ENCODE measurements at regions not wholly inside any gene's neighbourhood (a gene's known extent, or its start where the extent isn't known, plus 50 kb on each side); places are given as distances from the start of the nearest gene placed in this dataset.
"Not testable (repeated sequence)": the region's sequence is repeated elsewhere in the genome, so short reads cannot be mapped to it uniquely, and the experiment has no call there.

DNA sequence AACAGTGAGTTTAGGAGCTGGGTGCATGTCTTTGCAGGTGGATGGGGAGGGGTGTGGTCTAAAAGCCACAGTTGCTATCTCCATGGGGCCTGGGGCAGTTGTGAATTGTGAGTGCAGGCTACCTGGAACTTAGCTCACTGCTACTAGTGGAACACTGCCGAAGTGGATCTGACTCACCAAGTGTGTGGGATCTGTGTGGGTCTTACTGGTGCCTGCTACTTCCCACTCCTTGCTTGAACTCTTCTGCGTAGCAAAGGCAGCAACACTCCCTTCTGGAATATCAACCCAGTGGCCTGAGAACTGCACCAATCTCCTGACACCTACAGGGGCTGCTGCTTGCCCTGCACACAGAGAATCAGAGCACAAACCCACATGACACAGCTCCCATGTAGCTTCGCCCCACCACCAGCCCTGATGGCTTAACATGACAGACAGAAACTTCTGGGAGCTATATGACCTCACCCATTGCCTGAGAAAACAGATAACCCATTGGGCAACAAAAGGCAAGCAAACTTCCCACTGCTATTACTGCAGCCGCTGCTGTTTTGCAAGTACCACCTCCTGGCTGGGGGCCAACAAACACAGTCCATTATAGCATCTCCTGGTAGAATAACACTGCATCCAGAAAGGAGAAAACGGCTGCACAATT, 455.1 kb upstream of the DDX18 start:
- no peak for DNase-seq (ENCODE audit: low spot score)

DNA sequence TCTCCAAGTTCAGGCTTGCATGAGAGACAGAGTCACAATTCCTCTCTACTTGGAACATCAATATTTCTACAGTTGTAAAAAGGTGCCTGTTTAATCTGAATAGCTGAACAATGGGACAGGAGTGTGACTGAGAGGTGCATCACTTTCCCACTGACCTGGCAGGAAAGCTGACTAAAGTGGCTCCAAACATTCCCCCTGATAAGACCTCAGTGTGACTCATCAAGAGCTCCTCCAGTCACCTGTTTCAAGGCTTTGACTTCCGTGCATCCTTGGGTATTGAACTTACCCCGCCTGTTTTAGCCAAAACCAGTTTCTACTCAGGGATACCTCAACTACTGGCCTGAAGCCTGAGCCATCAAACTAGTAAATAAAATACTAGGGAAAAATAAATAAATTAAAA, 453.9 kb upstream of the DDX18 start:
- DNase-seq (ENCODE audit: low spot score), result no peak

DNA sequence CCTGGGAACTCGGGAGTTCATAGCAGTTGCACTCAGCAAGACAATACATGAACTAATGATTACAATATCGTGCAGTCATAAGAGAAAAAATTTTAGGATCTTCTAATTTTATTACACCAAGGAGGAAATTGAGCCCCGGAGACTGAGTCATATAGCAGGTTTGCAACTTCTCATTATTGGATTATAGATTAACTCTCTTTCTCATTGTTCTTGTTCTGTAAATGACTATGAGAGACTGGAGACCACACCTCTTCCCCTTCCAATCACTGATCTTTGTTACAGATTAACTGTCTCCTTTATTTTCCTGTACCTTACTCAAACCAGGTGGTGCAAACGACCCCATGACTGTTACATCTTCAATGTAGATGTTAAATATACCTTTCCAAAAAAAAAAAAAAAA, 435.8 kb upstream of the DDX18 start:
- no peak for DNase-seq (ENCODE audit: low spot score)

DNA sequence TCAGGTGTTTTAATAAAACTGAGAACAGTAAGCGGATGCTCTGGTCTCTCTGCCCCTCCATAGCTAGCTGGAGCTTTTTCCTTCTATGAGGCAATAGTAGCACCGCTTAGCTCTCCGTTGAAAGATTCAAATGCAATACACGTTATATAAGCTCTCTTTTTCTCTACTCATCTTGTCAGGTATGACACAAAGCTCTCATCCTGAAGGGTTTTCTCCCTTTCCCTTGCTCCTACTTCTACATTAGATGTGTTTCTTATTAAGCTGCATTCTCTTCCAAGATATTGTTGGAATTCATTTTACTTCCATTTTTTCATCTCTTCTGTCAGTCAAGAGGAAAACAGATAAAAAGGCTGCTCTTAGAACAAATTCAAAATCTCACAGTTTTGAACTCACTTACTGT, 434.6 kb upstream of the DDX18 start:
- no peak for DNase-seq (ENCODE audit: low spot score)

DNA sequence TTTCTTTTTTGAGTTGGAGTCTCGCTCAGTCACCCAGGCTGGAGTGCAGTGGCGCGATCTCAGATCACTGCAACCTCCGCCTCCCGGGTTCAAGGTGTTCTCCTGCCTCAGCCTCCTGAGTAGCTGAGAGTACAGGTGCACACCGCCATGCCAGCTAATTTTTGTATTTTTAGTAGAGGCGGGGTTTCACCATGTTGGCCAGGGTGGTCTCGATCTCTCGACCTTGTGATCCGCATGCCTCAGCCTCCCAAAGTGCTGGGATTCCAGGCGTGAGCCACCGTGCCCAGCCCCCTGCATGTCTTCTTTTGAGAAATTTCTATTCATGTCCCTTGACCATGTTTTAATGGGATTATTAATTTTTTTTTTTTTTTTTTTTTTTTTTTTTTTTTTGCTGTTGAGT, 430.5 kb upstream of the DDX18 start:
- not testable (repeated sequence) for DNase-seq (ENCODE audit: low spot score)

DNA sequence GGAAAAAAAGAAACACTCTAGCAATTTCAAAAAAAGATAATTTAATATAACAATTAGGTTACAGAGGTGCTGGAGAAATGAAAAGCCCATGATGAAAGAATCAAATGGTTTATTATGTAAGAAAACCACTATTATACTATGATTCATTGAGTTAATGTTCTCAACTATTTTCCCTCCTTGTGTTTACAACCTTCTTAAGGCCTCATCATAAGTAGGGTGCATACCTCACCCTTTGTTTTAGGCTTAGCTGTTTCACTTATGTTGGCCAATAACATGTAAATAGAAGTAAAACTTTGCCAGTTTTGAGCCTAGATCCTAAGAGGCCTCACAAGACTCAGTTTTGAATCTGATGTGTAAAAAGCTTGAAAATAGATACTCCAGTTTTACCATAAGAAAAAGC, 418.3 kb upstream of the DDX18 start:
- DNase-seq (ENCODE audit: low spot score), result no peak

DNA sequence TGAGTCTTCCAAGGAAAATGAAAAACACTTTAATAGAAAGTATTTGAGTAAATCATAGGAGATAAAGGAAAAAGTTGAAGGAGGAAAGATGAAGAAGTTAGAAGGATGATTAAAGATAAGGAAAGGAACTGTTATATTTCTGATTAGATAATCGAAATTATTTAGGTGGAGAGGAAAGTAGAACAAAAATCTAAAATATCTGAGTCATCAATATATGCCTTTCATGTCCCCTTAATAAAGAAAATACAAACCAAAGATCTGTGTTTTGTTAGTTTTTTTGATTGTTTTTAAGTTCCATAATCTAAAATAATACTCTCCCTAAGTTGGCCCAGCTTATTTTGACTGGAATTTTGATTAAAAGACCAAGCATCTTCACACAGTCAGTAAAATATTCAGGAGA, 412.9 kb upstream of the DDX18 start:
- no peak for DNase-seq (ENCODE audit: low spot score)

DNA sequence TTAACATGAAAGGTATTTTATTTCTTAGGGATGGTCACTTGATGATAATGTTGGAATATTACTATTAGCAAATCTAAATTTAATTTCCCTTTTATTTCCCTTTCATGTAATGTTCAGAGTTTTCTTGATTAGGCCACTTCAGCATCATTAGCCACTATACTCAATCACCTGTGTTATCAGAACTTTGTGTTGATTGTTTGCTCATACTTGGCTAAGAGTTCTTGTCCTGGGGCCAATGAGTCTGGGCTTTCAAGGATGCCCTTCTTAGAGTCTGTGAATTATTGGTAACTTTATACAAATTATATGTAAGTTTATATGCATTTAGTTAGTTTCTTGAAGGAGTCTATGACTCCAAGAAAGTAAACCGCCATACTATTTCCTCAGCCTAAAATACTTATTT, 408.0 kb upstream of the DDX18 start:
- no peak for DNase-seq (ENCODE audit: low spot score)

DNA sequence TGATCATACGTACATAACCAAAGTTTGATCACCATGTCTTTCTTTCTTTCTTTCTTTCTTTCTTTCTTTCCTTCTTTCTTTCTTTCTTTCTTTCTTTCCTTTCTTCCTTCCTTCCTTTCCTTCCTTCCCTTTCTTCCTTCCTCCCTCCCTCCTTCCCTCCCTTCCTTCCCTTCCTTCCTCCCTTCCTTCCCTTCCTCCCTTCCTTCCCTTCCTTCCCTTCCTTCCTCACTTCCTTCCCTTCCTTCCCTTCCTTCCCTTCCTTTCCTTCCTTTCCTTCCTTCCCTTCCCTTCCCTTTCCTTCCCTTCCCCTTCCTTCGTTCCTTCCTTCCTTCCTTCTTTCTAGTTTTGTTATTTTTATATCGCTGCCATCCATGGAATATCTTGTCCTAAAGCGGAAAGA, 406.7 kb upstream of the DDX18 start:
- no peak for DNase-seq (ENCODE audit: low spot score)

DNA sequence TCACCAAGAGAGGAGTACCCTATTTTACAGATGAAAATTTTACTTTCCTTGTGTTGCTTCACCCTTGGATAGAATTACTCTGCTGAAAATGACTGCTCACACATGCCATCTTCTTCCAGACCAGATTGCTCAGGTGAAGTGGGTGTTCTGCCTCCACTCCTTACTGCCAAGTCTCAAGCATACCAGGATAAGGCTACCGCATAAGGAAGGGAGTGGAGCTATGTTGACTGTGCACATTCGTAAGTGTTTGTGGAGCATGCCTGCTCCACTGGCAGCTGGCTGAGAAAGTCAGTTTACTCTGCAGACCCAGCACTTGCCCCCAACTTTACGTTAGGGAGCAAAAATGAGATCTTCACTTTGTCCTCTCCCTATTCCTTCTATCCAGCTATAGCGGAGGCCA, 405.0 kb upstream of the DDX18 start:
- no peak for DNase-seq (ENCODE audit: low spot score)

DNA sequence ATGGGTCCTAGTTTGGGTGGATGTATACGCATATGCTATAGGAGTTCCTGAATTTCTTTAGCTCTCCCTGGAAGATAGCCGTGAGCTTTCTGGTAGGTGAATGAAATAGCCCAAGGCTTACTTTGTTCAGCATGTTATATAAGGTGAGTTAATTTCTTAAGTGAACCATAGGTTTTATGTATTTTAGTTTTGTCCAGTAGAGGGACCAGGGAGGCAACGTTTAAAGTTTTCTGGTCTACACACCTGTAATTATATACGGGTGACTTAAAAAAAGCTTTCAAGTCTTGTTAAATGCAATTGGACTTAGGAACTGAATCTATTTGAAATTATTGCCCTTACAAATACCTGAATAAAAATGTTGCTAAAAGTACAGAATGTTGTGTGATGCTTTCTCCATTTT, 402.5 kb upstream of the DDX18 start:
- no peak for DNase-seq (ENCODE audit: low spot score)

DNA sequence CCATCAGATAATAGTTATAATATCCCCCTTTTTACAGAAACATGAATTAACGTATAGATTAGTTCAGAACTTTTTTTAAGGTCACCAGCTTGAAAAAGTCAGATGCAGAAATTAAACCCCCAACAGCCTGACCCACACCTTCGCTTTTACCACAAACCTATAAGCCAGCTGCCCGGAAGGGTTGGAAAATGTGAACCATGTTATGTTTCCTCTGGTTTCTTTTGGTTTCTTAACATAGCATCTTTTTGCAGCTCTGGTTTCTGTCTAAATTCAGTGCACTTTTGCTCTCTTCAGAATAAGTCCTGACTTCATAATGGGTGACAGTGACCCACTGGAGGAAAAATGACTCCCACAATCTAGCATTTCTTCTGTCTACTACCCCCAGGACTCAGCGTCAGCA, 381.7 kb upstream of the DDX18 start:
- DNase-seq (ENCODE audit: low spot score), result no peak

DNA sequence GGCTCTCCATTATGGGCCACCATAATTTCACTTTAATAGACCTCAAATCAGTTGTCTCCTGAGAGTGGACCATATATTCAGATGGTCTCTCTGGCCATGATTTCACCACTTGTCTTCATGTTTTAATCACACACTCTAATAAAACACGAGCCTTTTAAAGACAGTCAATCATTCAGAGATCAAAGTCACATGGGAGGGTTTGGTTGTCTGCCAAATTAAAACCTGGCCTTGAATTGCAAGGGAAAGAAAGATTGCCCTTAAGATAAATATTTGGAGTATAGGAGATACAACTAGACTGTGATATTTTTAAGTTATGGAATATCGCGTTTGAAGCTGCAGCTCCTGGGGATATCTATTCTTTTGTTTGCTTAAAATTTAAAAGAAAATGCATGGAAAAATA, 377.8 kb upstream of the DDX18 start:
- DNase-seq (ENCODE audit: low spot score), result no peak

DNA sequence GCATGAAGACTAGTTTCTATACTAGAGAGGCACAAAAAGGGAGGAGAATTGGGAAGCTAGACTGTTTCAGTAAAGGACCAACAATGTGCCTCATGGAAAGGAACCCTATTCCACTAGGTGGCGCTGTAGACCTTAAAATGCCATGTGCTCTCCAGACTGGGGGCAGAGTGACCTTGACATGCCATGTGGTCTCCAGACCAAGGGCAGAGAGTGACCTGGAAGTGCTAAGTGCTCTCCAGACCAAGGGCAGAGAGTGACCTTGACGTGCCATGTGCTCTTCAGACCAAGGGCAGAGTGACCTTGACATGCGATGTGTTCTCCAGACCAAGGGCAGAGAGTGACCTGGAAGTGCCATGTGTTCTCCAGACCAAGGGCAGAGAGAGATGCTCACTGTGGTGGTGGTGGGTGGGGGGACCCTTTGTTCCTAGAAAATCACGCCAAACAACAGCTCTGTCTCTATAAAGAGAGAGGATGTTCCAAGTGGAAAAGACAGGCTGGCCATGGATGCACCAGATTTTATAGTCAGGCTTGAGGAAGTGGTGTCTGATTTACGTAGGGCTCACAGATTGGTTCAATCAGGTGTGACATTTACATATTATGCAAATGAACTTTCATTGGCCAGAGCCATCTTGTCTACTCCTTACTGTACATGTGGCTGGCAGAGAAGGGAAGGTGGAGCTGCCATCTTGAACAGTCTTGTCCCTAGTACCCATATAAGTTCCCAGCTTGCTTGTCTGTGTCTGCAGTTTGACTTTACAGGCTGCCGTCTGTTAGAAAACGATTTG, 344.0 kb upstream of the DDX18 start:
- DNase-seq (ENCODE audit: low spot score), result peak; percentile 64

DNA sequence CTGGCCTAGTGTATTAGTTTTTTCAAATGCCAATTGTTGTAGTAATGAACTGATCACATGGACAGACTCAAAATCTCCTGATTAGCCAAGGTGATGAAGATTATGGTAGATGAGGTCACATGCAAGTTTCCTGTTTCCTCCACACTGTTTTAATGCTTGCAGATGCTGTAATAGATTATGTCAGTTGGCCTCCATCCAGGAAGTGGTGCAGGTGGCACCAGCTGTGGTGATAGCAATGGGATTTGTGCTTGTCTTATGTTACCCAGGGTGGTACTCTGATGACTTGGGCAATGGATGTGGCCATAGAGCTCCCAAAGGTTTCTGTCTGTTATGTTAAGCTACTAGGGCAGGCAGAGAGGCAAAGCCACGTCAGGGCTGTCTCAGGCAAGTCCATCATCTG, 332.9 kb upstream of the DDX18 start:
- DNase-seq (ENCODE audit: low spot score), result no peak

DNA sequence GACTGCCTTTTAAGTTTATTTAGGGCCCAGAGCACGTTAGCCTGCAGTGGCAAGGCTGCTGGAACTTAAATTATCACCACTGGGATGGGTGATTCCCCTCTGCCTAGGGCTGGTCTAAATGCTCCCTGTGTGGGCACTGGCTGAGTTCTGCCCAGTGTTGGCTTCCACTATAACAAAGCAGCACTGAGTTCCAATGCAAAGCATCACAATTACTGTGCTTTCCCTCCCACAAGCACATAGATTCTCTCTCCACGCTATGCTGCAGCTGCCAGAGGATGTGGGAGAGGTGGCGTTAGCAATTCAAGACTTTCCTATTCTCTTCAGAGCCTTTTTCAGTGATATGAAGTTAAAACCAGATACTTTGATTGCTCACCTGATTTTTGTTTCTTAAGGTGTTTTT, 328.9 kb upstream of the DDX18 start:
- DNase-seq (ENCODE audit: low spot score), result no peak

DNA sequence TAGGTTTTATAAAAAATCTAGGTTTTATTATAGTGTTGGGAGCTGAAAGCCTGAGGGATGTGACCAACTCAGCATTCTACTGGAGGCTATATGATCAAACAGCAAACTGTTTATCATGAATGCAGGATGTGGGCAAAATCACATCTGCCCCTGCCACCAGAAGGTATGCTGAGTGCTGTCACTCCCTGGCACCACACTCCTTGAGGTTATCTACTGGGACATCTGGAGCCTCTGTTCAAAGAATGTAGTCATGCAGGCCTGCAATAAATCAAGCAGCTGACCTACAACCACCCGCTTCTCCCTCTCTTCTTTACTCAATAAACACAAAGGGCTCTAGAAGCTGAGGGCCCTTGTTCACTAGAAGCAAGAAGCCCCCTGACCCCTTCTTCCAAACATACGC, 328.4 kb upstream of the DDX18 start:
- no peak for DNase-seq (ENCODE audit: low spot score)

DNA sequence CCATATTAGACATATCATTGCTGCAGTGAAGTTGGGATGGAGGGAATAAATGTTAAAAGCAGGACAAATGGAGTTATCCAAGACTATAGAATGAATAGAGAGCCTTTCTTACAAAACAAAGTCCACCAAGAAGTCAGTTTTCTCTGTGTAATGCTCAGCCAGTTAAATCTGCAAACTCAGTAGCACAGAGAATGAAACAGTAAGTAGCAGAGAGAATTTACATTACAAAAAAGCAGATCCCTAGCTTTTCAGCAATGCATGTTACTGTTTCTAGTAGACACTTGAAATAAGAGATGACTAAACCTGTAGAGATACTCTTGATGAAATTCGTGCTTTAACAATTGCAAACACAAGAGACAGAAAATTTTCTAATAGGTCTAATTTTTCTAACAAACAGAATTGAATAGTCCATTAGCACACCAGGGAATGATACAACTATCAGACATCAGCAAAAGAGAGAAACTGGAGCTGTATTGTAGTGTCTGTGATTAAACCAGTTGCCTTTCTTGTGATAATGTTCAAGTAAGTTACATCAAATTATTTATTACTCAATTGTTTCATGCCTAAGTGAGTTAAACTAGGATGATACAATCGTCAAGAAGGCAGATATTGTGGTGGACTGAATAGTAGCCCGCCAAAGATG, 322.2 kb upstream of the DDX18 start:
- DNase-seq (ENCODE audit: low spot score), result no peak

DNA sequence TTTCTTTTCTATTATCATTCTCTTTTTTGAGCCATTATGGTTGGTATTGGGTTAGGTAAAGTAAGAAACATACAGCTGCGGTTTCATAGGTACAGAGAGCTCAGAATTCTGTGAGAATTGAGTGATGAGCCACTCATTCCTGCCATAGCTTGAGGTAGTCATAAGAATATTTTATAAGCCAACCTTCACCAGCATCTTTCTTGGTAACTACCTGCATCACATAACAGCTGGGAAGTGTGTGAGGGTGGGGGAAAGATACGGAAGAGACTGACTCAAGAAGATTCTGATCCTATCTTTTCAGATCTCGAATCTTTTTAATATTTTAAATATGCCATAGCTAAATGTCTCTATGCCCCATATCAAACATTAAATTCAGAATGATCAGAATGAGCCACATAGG, 313.8 kb upstream of the DDX18 start:
- DNase-seq (ENCODE audit: low spot score), result no peak

DNA sequence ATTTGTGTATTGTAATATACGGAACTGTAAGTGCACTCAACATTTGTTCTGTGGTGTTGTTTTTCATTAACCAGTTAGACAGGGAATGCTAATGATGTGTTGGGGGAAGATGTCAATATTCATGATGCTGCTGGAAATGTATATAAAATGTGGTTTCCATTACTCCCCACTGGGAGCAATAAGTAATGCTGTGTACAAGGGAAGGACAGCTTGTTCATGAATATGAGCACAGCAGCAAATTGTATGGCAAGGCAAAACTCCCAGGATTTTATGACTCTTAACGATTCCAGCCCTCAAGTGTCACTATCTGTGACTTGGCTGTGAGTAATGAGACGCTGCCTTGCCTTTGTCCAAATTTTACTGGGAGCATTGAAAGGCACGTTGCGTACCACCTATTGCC, 312.4 kb upstream of the DDX18 start:
- no peak for DNase-seq (ENCODE audit: low spot score)

DNA sequence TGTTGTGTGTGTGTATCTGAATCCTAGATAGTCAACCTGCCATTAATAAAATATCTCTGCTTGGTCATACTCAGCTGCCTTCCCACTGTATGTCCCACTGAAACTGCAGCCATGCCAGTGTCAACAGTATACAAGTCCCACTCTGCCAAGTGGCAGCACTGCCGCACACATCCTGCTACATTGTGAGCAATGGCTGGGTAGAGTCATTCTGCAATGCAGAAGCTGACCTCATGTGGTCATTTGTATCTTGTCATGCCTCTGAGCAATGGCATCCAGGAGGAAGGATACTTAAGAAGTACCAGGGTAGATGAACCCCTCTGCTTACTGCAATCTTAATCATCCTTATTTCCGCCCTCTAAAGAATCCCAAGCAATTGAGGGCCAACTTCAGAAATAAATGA, 302.2 kb upstream of the DDX18 start:
- no peak for DNase-seq (ENCODE audit: low spot score)

DNA sequence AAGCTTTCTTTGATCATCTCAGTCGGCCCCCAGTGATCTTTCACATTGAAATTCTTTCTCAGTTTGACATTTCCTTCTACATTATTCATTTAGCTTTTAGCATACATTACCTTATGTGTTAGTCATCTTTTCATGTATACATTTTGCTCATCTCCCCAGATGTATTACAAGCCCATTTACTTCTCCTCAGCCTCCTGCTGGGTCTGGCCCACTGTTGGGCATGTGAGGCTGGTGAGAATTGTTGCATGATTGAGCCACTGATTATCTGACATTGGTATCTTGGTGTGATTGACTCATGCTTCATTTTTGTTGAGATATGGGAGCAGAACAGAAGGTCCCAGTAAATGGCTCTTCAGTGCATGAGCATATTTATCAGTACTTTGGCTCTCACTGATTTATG, 300.1 kb upstream of the DDX18 start:
- no peak for DNase-seq (ENCODE audit: low spot score)

DNA sequence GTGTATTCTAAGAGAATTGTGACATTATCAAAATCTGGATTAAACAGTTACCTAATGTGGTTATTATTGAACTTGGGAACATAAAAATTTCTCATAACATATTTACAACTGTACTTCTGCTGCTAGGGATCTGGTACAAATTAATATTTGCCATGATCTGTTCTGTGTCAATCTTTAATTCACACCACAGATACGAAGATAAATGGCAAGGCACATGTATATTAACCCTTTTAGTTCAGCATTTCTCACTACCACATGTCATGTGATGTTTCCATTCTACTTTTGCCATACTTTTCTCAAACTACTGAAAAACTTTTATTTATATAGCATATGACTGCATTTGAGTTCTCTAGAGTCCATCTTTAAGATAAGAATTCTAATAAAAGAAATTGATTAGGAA, 295.3 kb upstream of the DDX18 start:
- DNase-seq (ENCODE audit: low spot score), result no peak

DNA sequence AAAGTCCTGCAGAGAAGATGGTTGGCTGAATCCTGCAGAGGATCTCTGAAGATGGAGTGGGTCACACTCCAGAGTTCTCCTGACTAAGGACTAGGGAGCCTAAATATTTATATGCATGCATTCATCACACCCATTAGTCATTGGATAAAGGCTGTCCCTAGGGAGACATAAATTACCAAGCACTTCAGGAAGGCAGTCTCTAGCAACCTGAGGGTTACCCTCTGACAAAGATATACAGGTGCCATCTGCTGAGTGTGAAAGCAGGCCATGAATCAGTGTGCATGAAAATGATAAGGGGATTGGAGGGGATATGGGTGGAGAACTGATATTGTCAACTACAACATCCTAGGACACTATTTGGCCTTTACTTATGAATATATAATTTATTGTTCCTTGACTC, 294.8 kb upstream of the DDX18 start:
- DNase-seq (ENCODE audit: low spot score), result no peak
